HEK293T (cell line): ENCODE measurements at regions not wholly inside any gene's neighbourhood (a gene's known extent, or its start where the extent isn't known, plus 50 kb on each side); places are given as distances from the start of the nearest gene placed in this dataset.

Experiments
- CTCF ChIA-PET: fragments of 350-600 bp; formaldehyde crosslinking; extraction: SDS; loops from one replicate; lab custom pipeline; 2021; ENCODE audit warnings: antibody characterized with exemption, inconsistent platforms; lab: Yijun Ruan, JAX
- POLR2A ChIA-PET: fragments of 350-600 bp; formaldehyde crosslinking; extraction: SDS; loops from one replicate; lab custom pipeline; 2020; ENCODE audit warnings: antibody characterized with exemption, inconsistent platforms; lab: Yijun Ruan, JAX
- DNase-seq: peaks from one replicate; pipeline ENCODE4 v3.0.0; 2012; ENCODE audit warnings: mixed read lengths; ENCODE audit errors: extremely low spot score
- ARNT ChIP-seq: fragments of 450-650 bp; IDR thresholded peaks from 2 replicates; pipeline ENCODE4 v1.6.1; 2017; ENCODE audit warnings: mild to moderate bottlenecking
- BHLHE40 ChIP-seq: fragments of 450-650 bp; IDR thresholded peaks from 2 replicates; pipeline ENCODE4 v1.6.1; 2016; ENCODE audit warnings: mild to moderate bottlenecking, moderate library complexity, borderline replicate concordance
- CTBP1 ChIP-seq: fragments of 450-650 bp; IDR thresholded peaks from 2 replicates; pipeline ENCODE4 v1.6.1; 2016; ENCODE audit warnings: borderline replicate concordance
- ELF4 ChIP-seq: fragments of 450-650 bp; IDR thresholded peaks from 2 replicates; pipeline ENCODE4 v1.6.1; 2017; ENCODE audit warnings: antibody characterized with exemption
- FOXA1 ChIP-seq: fragments of 450-650 bp; IDR thresholded peaks from 2 replicates; pipeline ENCODE4 v1.6.1; 2016; ENCODE audit warnings: mild to moderate bottlenecking
- FOXK2 ChIP-seq: fragments of 450-650 bp; IDR thresholded peaks from 2 replicates; pipeline ENCODE4 v1.6.1; 2016; ENCODE audit warnings: mild to moderate bottlenecking
- FOXM1 ChIP-seq: fragments of 450-650 bp; IDR thresholded peaks from 2 replicates; pipeline ENCODE4 v1.6.1; 2017; ENCODE audit warnings: mild to moderate bottlenecking, borderline replicate concordance
- HDGF ChIP-seq: fragments of 450-650 bp; IDR thresholded peaks from 2 replicates; pipeline ENCODE4 v1.6.1; 2017; ENCODE audit warnings: antibody characterized with exemption, borderline replicate concordance
- L3MBTL2 ChIP-seq: fragments of 450-650 bp; conservative IDR thresholded peaks from 2 replicates; pipeline ENCODE4 v1.6.1; 2016; ENCODE audit warnings: mild to moderate bottlenecking
- LEF1 ChIP-seq: fragments of 450-650 bp; IDR thresholded peaks from 2 replicates; pipeline ENCODE4 v1.6.1; 2017; ENCODE audit warnings: mild to moderate bottlenecking, borderline replicate concordance
- NFRKB ChIP-seq: fragments of 450-650 bp; IDR thresholded peaks from 2 replicates; pipeline ENCODE4 v1.6.1; 2016; ENCODE audit warnings: mild to moderate bottlenecking, moderate library complexity
- SP1 ChIP-seq: fragments of 450-650 bp; IDR thresholded peaks from 2 replicates; pipeline ENCODE4 v1.6.1; 2017
- SUZ12 ChIP-seq: fragments of 450-650 bp; IDR thresholded peaks from 2 replicates; pipeline ENCODE4 v1.6.1; 2016; ENCODE audit warnings: mild to moderate bottlenecking
- TARDBP ChIP-seq: fragments of 450-650 bp; IDR thresholded peaks from 2 replicates; pipeline ENCODE4 v1.6.1; 2016
- ZNF384 ChIP-seq: fragments of 450-650 bp; IDR thresholded peaks from 2 replicates; pipeline ENCODE4 v1.6.1; 2016
- TF ChIP-seq, protein P1 (sequence below): fragments of 450-650 bp; IDR thresholded peaks from 2 replicates; pipeline ENCODE4 v1.6.1; 2016

DNA sequence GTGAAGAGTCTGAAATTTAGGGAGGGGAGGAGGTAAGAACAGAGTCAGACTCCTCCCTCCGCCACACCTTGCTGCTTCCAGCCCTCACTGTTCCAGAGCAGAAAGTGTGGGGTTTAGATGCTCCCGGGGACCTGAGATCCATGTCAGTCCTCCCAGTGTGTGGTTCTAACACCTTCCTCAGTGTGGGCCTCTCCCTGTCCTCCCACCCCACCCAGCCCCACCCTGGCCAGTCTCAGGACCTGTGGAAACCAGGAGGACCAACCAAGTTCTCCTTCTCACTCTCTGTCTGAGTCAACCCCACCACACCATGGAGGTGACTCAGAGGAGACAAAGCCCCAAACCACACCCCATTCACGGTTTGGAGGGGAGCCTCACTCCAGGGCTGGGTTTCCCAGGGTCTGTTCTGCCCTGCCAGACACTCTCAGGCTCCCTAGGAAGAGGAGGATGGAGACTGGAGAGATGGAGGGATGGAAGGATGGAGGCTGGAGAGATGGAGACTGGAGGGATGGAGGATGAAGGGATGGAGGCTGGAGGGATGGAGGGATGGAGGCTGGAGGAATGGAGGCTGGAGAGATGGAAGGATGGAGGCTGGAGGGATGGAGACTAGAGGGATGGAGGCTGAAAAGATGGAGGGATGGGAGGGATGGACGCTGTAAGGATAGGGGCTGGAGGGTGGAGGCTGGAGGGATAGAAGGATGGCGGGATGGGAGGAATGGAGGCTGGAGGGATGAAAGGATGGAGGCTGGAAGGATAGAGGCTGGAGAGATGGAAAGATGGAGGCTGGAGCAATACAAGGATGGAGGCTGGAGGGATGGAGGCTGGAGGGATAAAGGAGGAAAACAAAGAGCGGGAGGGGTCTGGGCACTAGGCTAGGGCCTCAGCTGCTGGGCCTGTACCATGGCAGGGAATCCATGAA is 100.9 kb upstream of the RUNX3 start:
- no peak for DNase-seq
- CTCF ChIA-PET, result no interaction called here

DNA sequence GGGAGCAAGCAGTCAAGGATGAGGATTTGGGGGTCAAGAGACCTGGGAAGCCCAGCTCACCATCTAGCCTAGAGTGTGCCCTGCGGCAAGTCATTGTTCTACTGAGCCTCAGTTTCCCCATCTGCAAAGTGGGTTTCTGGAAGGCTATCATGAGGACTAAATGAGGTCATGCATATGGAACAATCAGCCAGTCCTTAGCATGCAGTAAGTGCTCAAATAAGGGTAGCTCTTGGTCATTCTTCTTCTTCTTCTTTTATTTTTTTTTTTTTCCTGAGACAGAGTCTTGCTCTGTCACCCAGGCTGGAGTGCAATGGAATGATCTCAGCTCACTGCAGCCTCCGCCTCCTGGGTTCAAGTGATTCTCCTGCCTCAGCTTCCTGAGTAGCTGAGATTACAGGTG is 99.9 kb upstream of the RUNX3 start:
- no peak for DNase-seq
- TF ChIP-seq LEF1 (no peak), L3MBTL2 (no peak), FOXA1 (no peak), ELF4 (no peak), CTBP1 (no peak), BHLHE40 (no peak), ZNF384 (no peak), FOXM1 (no peak), SP1 (no peak), SUZ12 (no peak)
- TF ChIP-seq, protein P1, sequence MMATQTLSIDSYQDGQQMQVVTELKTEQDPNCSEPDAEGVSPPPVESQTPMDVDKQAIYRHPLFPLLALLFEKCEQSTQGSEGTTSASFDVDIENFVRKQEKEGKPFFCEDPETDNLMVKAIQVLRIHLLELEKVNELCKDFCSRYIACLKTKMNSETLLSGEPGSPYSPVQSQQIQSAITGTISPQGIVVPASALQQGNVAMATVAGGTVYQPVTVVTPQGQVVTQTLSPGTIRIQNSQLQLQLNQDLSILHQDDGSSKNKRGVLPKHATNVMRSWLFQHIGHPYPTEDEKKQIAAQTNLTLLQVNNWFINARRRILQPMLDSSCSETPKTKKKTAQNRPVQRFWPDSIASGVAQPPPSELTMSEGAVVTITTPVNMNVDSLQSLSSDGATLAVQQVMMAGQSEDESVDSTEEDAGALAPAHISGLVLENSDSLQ, result no peak
- POLR2A ChIA-PET, result no interaction called here
- CTCF ChIA-PET, result no interaction called here

More for the DNA sequence above, 100.9 kb upstream of the RUNX3 start:
- no peak for TF ChIP-seq LEF1
- TF ChIP-seq, protein P1, result no peak
- no peak for TF ChIP-seq SUZ12
- no peak for TF ChIP-seq ZNF384
- TF ChIP-seq NFRKB, result no peak
- TF ChIP-seq HDGF, result no peak
- POLR2A ChIA-PET, result no interaction called here

GRCh38 chr1:25028907-25029599 is 99.0 kb upstream of the RUNX3 start:
- TF ChIP-seq ARNT (no peak), CTBP1 (no peak), FOXM1 (no peak), SP1 (no peak), ELF4 (no peak), BHLHE40 (no peak)

GRCh38 chr1:25028587-25028906 is 98.5 kb upstream of the RUNX3 start:
- DNase-seq, result no peak
- ChIA-PET CTCF (no interaction called here), POLR2A (no interaction called here)
- TF ChIP-seq, protein P1, result no peak
- TF ChIP-seq FOXK2, result no peak
- no peak for TF ChIP-seq CTBP1
- TF ChIP-seq ELF4, result no peak
- TF ChIP-seq FOXM1, result no peak
- no peak for TF ChIP-seq SUZ12
- no peak for TF ChIP-seq FOXA1
- no peak for TF ChIP-seq L3MBTL2
- no peak for TF ChIP-seq HDGF
- TF ChIP-seq LEF1, result no peak

More at GRCh38 chr1:25028907-25029599, 99.0 kb upstream of the RUNX3 start:
- ChIA-PET CTCF (no interaction called here), POLR2A (no interaction called here)
- no peak for DNase-seq

DNA sequence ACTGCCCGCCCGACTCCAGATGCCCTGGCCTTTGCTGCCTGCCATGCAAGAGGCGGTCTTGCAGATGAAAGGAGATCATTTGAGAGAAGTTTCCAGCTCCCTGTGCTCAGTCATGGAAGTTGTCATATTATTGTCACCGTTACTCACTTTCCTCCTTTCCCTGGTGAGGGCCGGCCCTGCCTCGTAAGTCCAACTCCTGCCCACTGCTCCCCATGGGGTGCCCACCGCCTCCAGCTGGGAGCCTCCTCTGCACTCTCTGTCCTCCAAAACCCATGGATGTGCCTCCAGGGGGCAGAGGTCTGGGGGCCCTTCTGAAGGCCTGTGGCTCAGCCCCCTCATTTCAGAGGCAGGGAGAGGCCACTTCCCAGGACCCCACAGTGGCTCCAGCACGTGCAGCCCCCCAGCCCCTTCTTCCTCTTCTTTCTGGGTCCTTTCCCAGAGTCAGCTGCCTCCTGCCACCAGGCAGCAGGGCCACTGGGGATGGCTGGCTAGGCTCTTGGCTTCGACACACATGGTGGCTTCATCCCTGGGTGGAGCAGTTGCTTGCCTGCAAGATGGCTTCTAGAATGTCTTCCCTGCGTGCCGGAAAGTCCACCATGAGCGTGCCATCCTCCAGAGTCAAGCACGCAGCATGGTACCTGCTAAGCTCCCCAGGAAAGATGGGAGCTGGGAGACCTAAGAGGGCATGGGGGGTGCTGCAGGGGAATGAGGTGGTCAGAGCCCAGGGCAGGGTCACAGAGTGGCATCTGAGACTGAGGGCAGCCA is 97.9 kb upstream of the RUNX3 start:
- POLR2A ChIA-PET, result no interaction called here
- CTCF ChIA-PET, result no interaction called here
- DNase-seq, result no peak
- TF ChIP-seq ELF4 (no peak), LEF1 (no peak), CTBP1 (no peak), SUZ12 (no peak), ZNF384 (no peak), FOXA1 (no peak), SP1 (no peak), NFRKB (no peak), ARNT (no peak), BHLHE40 (no peak), FOXK2 (no peak), L3MBTL2 (no peak), TARDBP (no peak), FOXM1 (no peak), HDGF (no peak)
- TF ChIP-seq, protein P1, result no peak
